Naive B cell (primary cell): ENCODE measurements at regions not wholly inside any gene's neighbourhood (a gene's known extent, or its start where the extent isn't known, plus 50 kb on each side); places are given as distances from the start of the nearest gene placed in this dataset.

Experiments used
- ATAC-seq, 2 donors: fragments of 150-1000 bp; cut with Tn5 transposase; 2 replicates each; pipeline ENCODE4 v1.10.0; 2021; ENCODE audit warnings: low read depth in 2 of 2, mild to moderate bottlenecking in 2 of 2, moderate library complexity in 2 of 2
- DNase-seq: peaks from one replicate; pipeline ENCODE4 v3.0.0; 2022
- H3K27ac Mint-ChIP-seq, 6 donors: one replicate each; pipeline ENCODE4 v1.8.0; 2020 to 2022; ENCODE audit warnings: mild to moderate bottlenecking in 6 of 6, mixed read lengths in 6 of 6, moderate library complexity in 5 of 6, inconsistent platforms in 2 of 6
- H3K27me3 Mint-ChIP-seq, 3 donors: one replicate each; pipeline ENCODE4 v1.8.0; 2021 to 2022; ENCODE audit warnings: mixed read lengths in 3 of 3, mild to moderate bottlenecking in 1 of 3
- H3K36me3 Mint-ChIP-seq, 2 donors: one replicate each; pipeline ENCODE4 v1.8.0; 2020 to 2022; ENCODE audit warnings: mixed read lengths in 2 of 2, inconsistent platforms in 1 of 2, mild to moderate bottlenecking in 1 of 2
- H3K4me1 Mint-ChIP-seq, 3 donors: one replicate each; pipeline ENCODE4 v1.8.0; 2020 to 2022; ENCODE audit warnings: mixed read lengths in 3 of 3, inconsistent platforms in 1 of 3, mild to moderate bottlenecking in 1 of 3, moderate library complexity in 1 of 3
- H3K4me3 Mint-ChIP-seq, 8 donors: one replicate each; pipeline ENCODE4 v1.8.0; 2020 to 2022; ENCODE audit warnings: mild to moderate bottlenecking in 8 of 8, mixed read lengths in 8 of 8, moderate library complexity in 8 of 8, inconsistent platforms in 2 of 8
- H3K9me3 Mint-ChIP-seq, 7 donors: one replicate each; pipeline ENCODE4 v1.8.0; 2020 to 2022; ENCODE audit warnings: mixed read lengths in 7 of 7, mild to moderate bottlenecking in 5 of 7, inconsistent platforms in 2 of 7, moderate library complexity in 1 of 7

DNA sequence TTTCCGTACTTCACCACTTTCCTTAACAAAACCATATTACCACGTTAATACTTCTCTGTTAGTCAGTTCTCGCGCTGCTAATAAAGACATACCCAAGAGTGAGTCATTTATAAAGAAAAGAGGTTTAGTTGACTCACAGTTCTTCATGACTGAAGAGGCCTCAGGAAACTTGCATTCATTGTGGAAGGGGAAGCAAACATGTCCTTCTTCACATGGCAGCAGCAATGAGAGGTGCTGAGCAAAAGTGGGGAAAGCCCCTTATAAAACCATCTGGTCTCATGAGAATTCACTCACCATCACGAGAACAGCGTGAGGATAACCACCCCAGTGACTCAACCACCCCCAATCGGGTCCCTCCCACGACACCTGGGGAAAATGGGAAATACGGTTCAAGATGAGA, 289.8 kb upstream of the CLNK start:
- H3K27me3 Mint-ChIP-seq: no peaks in the 10 kb centered on the region
- H3K4me3 Mint-ChIP-seq: peak overlapping the region in 1 of 8 donors; percentile 11
- DNase-seq: peak; percentile 18
- H3K36me3 Mint-ChIP-seq: peaks cover 15 to 21% of the 10 kb centered on the region in 2 donors
- peaks cover 22 to 41% (median 33%) of the 10 kb centered on the region in 3 donors for H3K4me1 Mint-ChIP-seq
- H3K9me3 Mint-ChIP-seq: peaks cover 10 to 37% (median 19%) of the 10 kb centered on the region in 7 donors
- peak; percentile 38 to 43 for ATAC-seq
- peak overlapping the region in 2 of 6 donors; percentile 26 to 64 for H3K27ac Mint-ChIP-seq

DNA sequence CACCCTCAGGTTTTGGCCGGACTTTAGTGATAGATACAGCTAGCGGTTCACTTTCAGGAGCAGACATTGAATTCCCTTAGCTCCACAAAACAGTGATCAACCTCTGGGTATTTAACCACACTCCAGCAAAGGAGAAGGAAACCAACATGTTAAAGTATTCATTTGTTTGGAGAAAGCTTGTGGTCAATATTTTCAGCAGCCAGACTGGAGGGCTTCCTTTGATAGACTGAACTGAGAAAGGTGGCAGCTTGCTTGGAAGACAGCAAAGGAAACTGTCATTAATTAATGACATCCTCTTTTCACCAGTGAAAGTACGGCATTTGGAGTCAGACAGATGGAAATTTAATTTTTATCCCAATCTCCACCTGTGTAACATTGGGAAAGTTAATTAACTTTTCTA, 289.1 kb upstream of the CLNK start:
- no peak overlapping the region for H3K27ac Mint-ChIP-seq
- no peaks in the 10 kb centered on the region for H3K27me3 Mint-ChIP-seq
- ATAC-seq: no peak
- DNase-seq: no peak
- peaks cover 10 to 37% (median 19%) of the 10 kb centered on the region in 7 donors for H3K9me3 Mint-ChIP-seq
- peaks cover 15 to 21% of the 10 kb centered on the region in 2 donors for H3K36me3 Mint-ChIP-seq
- H3K4me1 Mint-ChIP-seq: peaks cover 20 to 41% (median 33%) of the 10 kb centered on the region in 3 donors
- H3K4me3 Mint-ChIP-seq: no peak overlapping the region

DNA sequence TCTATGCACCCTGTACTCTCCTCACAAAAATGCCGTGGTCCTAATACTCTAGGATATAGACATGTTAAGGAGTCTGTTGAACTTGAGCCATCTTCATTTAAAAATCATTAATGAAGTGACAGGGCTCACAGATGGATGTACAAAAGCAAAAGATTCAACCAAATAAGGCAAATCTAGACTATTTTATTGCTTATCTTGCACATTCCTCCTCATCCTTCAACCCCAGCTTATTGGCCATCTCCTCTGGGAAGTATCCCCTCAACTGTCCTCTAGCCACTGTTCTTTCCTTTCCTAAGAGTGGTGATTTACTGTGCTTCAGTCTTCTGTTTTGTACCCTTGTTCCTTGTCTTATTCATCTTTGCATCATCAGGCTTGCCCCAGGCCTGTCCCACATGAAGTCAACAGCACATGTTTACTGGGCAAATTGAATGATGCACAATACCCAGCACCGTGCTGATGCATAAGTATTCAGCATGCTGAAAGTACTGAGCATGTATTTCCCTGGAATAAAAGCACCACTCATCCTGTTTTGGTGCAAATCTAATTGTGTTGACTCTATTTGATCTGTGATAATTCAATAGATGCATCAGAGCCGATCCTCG, 287.3 kb upstream of the CLNK start:
- Mint-ChIP-seq H3K4me1 (peaks cover 7 to 23% (median 16%) of the 10 kb centered on the region in 3 donors), H3K27ac (peak overlapping the region in 1 of 6 donors; percentile 56), H3K36me3 (peaks cover 10 to 21% of the 10 kb centered on the region in 2 donors), H3K9me3 (peaks cover 9 to 34% (median 19%) of the 10 kb centered on the region in 7 donors), H3K4me3 (no peak overlapping the region), H3K27me3 (no peaks in the 10 kb centered on the region)
- no peak for ATAC-seq
- no peak for DNase-seq

DNA sequence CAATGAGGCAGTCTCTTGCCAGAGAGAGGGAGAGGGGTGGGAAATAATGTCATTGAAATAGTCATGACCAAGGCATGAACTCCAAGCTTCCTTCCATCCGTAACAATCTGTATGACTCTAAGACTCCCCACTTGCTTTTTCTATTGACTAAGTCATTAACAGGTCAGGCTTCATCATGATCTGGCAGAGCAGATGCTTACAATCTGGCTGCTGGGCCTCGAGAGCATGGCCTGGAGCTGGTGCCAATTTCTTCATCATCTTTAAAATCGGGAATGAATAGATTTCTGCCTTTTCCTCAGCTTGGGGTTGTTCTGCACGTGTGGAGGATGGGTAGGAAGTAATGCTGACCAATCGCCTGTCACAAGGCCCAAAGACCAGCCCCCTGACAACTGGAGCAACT, 280.6 kb upstream of the CLNK start:
- peaks cover 0 to 5% (median 0%) of the 10 kb centered on the region in 3 donors for H3K27me3 Mint-ChIP-seq
- no peak for DNase-seq
- H3K4me1 Mint-ChIP-seq: peaks cover 14 to 23% (median 21%) of the 10 kb centered on the region in 3 donors
- H3K27ac Mint-ChIP-seq: peak overlapping the region in 1 of 6 donors; percentile 80
- peak overlapping the region in 1 of 8 donors; percentile 61 for H3K4me3 Mint-ChIP-seq
- no peaks in the 10 kb centered on the region for H3K36me3 Mint-ChIP-seq
- no peak for ATAC-seq
- peaks cover 0 to 5% (median 0%) of the 10 kb centered on the region in 7 donors for H3K9me3 Mint-ChIP-seq

DNA sequence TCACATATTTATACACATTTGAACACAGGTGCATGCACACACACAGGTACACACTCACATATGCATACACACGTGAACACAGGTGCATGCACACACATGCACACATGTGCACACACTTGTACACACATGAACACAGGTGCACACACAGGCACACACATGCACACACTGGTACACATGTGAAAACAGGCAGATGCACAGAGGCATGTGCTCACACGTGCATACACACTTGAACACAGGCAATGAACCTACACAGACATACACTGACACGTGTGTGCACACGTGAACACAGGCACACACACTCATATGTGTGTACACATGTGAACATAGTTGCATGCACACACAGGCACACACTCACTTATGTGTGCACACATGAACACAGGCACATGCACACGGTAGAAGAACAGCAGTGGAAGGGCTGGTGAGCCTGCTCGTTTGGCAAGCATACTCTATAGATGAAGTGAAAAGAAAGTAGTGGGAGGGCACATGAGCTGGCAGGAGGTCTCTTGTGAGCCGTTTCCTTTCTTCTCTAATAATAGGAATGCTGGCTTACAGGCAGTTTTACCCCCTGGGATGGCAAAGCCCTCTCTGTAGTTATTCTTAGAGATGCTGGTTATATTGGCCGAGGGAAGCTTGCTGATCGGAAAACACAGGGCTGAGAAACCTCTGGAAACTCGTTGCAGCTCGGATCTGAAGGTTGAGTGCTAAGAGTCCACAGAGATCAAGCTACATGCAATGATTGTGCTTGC, 279.6 kb upstream of the CLNK start:
- Mint-ChIP-seq H3K4me3 (peak overlapping the region in 3 of 8 donors; percentile 13 to 72 (median 47)), H3K9me3 (peaks cover 0 to 5% (median 0%) of the 10 kb centered on the region in 7 donors), H3K4me1 (peaks cover 16 to 25% (median 23%) of the 10 kb centered on the region in 3 donors), H3K27ac (no peak overlapping the region), H3K27me3 (peaks cover 0 to 10% (median 0%) of the 10 kb centered on the region in 3 donors), H3K36me3 (no peaks in the 10 kb centered on the region)
- ATAC-seq (no peak), DNase-seq (no peak)

DNA sequence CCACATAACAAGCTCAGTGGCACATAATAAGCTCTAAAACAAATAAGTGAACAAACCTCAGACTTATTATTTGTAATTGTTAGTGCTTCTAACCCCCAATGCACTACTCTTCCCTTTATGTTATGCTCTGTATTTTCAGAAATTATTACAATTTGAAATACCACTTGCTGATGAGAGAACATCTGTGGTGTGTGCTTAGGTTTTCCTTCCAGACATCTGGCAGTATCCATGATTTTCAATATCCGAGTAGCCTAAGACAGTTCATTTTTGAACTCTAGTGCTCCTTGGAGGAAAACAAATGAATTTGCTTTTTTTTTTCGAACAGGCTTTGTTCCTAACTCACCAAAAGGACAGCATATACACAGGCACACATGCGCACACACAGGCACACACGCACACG, 278.7 kb upstream of the CLNK start:
- DNase-seq (no peak), ATAC-seq (no peak)
- no peak overlapping the region for H3K4me3 Mint-ChIP-seq
- peaks cover 22 to 29% (median 23%) of the 10 kb centered on the region in 3 donors for H3K4me1 Mint-ChIP-seq
- H3K27me3 Mint-ChIP-seq: peaks cover 0 to 13% (median 0%) of the 10 kb centered on the region in 3 donors
- H3K36me3 Mint-ChIP-seq: no peaks in the 10 kb centered on the region
- peak overlapping the region in 1 of 6 donors; percentile 33 for H3K27ac Mint-ChIP-seq
- H3K9me3 Mint-ChIP-seq: peaks cover 0 to 5% (median 0%) of the 10 kb centered on the region in 7 donors

DNA sequence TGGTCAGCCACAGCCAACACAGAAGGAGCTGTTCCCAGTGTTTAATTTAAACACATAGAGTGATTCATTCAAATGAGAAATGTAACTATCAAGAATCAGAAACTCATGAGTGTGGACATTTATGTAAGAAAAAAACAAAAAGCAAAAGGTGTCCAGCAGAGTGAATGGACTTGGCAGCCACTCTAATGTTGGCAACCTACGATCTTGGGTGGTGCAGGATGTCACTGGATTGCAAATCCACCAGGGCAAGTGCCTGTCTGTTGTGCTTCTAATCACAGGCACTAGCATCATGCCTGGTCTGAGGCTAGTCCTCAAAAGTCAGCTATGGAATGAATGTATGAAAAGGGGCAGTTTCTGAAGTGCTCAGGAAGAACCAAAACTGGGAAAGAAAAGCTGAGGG, 277.7 kb upstream of the CLNK start:
- DNase-seq (no peak), ATAC-seq (no peak)
- Mint-ChIP-seq H3K4me3 (peak overlapping the region in 1 of 8 donors; percentile 27), H3K27ac (peak overlapping the region in 2 of 6 donors; percentile 16 to 56), H3K9me3 (peaks cover 0 to 5% (median 0%) of the 10 kb centered on the region in 7 donors), H3K4me1 (peaks cover 23 to 29% (median 25%) of the 10 kb centered on the region in 3 donors), H3K27me3 (peaks cover 0 to 13% (median 2%) of the 10 kb centered on the region in 3 donors), H3K36me3 (no peaks in the 10 kb centered on the region)

DNA sequence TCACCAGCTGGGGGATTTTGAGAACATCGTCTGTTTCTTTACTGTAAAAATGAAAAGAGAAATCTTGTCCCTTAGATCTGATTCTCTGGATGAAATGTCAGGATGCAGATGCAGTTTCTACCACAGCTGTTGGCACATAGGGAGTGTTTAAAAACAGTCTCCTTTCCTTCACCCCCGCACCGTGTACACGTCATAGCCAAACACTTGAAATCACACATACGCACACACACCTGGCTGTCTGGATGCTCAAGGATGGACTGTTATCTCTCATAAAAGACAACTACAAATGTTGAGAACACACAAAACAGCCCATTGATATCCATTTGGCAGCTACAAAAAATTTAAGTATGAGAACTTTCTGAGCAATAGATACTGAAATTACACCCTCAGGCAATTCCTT, 275.8 kb upstream of the CLNK start:
- H3K9me3 Mint-ChIP-seq: no peaks in the 10 kb centered on the region
- no peak for DNase-seq
- peaks cover 0 to 13% (median 4%) of the 10 kb centered on the region in 3 donors for H3K27me3 Mint-ChIP-seq
- ATAC-seq: no peak
- H3K36me3 Mint-ChIP-seq: no peaks in the 10 kb centered on the region
- H3K27ac Mint-ChIP-seq: no peak overlapping the region
- no peak overlapping the region for H3K4me3 Mint-ChIP-seq
- peaks cover 23 to 29% (median 25%) of the 10 kb centered on the region in 3 donors for H3K4me1 Mint-ChIP-seq

DNA sequence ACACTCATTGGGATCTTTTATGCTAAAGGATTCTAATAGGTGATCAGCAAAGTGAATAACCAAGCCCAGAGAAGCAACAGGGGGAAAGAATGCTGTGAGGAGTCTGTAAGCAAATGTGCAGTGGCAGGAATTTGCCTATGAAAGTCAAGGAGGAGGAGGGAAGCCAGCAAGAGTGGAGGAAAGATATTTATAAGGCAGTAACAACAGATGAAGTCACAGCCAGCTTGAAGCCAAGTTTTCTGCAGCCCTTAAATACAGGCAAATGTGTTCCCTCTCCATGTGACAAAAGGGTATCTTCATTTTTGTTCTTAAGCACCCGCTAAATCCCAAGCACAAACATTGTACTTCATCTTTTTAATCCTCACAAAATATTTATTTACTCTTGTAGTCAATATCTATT, 275.0 kb upstream of the CLNK start:
- H3K4me3 Mint-ChIP-seq: no peak overlapping the region

DNA sequence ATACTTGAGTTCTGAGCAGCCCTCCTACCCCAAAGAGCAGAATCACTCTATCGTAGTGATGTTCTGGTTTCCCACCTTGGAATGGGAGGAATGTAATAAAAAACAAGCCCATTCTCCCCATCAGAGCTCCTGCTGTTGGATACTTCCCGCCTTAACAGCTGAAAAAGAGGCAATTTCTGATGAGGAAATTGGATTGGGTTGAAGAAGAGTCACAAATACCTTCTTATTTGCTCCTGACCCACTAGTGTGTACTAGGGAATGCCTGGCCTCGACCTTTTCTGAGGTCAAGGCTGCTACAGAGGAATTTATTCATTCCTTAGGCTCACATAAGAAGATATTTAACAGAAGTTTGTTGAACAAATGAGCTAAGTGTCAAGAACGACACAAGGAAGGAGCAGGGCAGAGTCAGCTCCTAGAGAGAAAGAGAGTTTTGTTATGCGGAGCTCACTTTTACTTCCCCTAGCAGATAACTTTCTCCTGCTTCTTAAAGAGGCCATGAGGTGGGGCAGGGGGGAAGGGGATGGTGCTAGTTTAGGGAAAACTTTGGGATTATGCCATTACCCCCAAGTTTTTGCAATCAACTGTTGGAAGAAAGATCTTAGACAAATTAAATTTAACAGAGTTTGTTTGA, 273.8 kb upstream of the CLNK start:
- DNase-seq (no peak), ATAC-seq (no peak)
- H3K9me3 Mint-ChIP-seq: no peaks in the 10 kb centered on the region
- H3K27ac Mint-ChIP-seq: no peak overlapping the region
- peaks cover 23 to 27% (median 27%) of the 10 kb centered on the region in 3 donors for H3K4me1 Mint-ChIP-seq
- no peaks in the 10 kb centered on the region for H3K36me3 Mint-ChIP-seq
- peaks cover 0 to 7% (median 4%) of the 10 kb centered on the region in 3 donors for H3K27me3 Mint-ChIP-seq
- no peak overlapping the region for H3K4me3 Mint-ChIP-seq

More for the DNA sequence above, 275.0 kb upstream of the CLNK start:
- no peak for ATAC-seq
- Mint-ChIP-seq H3K9me3 (no peaks in the 10 kb centered on the region), H3K36me3 (no peaks in the 10 kb centered on the region), H3K27me3 (peaks cover 0 to 13% (median 4%) of the 10 kb centered on the region in 3 donors), H3K27ac (no peak overlapping the region), H3K4me1 (peaks cover 27 to 35% (median 27%) of the 10 kb centered on the region in 3 donors)
- DNase-seq: no peak

DNA sequence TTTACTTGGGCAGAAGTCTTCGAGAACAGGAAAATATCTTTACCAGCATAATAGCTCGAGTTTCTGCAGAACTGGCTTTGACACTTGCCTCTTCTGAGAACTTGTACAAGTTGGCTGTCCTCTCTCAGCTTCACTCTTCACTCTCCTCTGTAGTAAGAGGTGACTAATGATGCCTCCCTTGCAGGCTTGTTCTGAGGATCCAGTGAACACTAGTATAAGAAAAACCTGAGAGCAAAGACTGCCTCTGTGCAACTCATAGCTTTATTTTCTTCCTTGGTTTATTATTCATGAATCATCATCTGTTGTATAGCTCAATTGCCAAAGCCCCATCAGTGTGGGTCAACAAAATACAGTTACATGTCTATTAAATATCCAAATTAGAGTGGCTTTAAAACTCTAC, 266.7 kb upstream of the CLNK start:
- ATAC-seq: no peak
- Mint-ChIP-seq H3K9me3 (peaks cover 0 to 13% (median 0%) of the 10 kb centered on the region in 7 donors), H3K4me1 (peaks cover 19 to 37% (median 31%) of the 10 kb centered on the region in 3 donors), H3K27me3 (no peaks in the 10 kb centered on the region), H3K4me3 (no peak overlapping the region), H3K36me3 (no peaks in the 10 kb centered on the region), H3K27ac (no peak overlapping the region)
- no peak for DNase-seq

DNA sequence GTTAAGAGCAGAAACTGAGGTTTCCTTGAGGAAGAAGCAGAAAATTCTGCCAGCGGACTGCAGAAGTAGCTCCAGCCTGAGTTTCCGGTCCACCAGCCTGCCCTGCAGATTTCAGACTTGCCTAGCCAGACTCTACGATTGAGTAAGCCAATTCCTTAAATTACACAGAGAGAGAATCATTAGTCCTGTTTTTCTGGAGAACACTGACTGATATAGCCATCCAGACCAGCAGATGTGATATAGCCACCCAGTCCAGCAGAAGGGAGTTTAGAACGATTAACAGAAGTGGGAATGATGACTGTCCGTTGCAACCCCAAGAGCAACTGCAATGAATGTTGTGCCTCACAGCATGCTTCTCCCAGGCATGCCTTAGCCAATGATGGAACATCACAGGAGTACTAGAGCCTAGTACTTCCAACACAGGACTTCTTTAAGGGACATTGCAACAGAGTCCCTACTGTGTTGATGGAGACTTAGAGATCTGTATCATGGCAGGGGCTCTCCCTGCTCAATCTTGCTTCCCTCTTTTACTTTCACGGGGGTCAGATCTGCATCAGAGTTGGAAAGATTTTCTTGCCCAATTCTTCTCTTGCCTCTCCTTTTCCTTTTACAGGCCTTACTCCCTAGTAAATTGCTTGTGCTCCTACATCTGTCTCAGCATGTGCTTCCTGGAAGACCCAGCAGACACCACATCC, 264.6 kb upstream of the CLNK start:
- ATAC-seq: peak; percentile 58 to 72
- peak; percentile 19 for DNase-seq
- Mint-ChIP-seq H3K4me1 (peaks cover 21 to 33% (median 28%) of the 10 kb centered on the region in 3 donors), H3K27ac (peak overlapping the region in 1 of 6 donors; percentile 15), H3K4me3 (no peak overlapping the region), H3K9me3 (peaks cover 0 to 13% (median 3%) of the 10 kb centered on the region in 7 donors), H3K27me3 (no peaks in the 10 kb centered on the region), H3K36me3 (no peaks in the 10 kb centered on the region)

DNA sequence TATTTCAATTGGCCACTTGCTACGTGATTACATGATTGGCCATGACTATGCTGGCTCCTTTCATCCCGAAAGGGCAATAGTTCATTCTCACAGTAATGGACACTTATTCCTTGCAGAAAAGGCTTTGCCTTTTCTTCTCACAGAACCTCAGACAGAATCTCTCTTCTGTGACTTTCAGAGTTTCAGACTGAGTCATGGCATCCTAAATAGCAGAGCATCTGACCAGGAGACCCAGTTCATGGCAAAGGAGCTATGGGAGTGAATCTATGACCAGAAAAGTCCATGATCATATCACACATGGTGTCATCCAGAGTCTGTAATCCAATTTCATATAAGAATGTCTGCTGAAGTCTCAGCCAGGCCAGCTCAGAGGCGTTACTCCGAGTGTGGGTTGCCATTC, 263.3 kb upstream of the CLNK start:
- no peak for DNase-seq
- Mint-ChIP-seq H3K4me1 (peaks cover 21 to 32% (median 30%) of the 10 kb centered on the region in 3 donors), H3K27ac (no peak overlapping the region), H3K27me3 (no peaks in the 10 kb centered on the region), H3K36me3 (no peaks in the 10 kb centered on the region), H3K9me3 (peaks cover 0 to 13% (median 3%) of the 10 kb centered on the region in 7 donors), H3K4me3 (no peak overlapping the region)
- ATAC-seq: no peak
